H1 (cell line): ENCODE measurements at regions not wholly inside any gene's neighbourhood (a gene's known extent, or its start where the extent isn't known, plus 50 kb on each side); places are given as distances from the start of the nearest gene placed in this dataset.

Experiments used
- BACH1 ChIP-seq: IDR thresholded peaks from 2 replicates; pipeline ENCODE4 v1.6.1; 2012; ENCODE audit warnings: low read length, improper control_type of control experiment
- BRCA1 ChIP-seq: IDR thresholded peaks from 2 replicates; pipeline ENCODE4 v1.6.1; 2012; ENCODE audit warnings: low read depth, low read length, improper control_type of control experiment
- CHD7 ChIP-seq: fragments of 300-600 bp; sonication (generic); IDR thresholded peaks from 2 replicates; pipeline ENCODE4 v1.7.1; 2012; ENCODE audit warnings: low read length, moderate library complexity, mild to moderate bottlenecking, inconsistent platforms; ENCODE audit not compliant: insufficient replicate concordance
- CTBP2 ChIP-seq: IDR thresholded peaks from 2 replicates; pipeline ENCODE4 v1.7.0; 2011; ENCODE audit warnings: borderline replicate concordance, mild to moderate bottlenecking, moderate library complexity, mixed read lengths, low read length; ENCODE audit not compliant: insufficient read depth, insufficient read length
- GABPA ChIP-seq: IDR thresholded peaks from 2 replicates; pipeline ENCODE4 v1.6.1; 2011; ENCODE audit warnings: mild to moderate bottlenecking, low read length, moderate library complexity, borderline replicate concordance; ENCODE audit not compliant: insufficient read depth
- MAFK ChIP-seq: IDR thresholded peaks from 2 replicates; pipeline ENCODE4 v1.6.1; 2012; ENCODE audit warnings: low read depth, mild to moderate bottlenecking, improper control_type of control experiment, low read length
- YY1 ChIP-seq: IDR thresholded peaks from 2 replicates; pipeline ENCODE4 v1.6.1; 2011; ENCODE audit warnings: low read depth, mild to moderate bottlenecking, low read length

GRCh38 chr2:7649461-7650228 lies 732.4 kb downstream of the RNF144A start (continued):
- TF ChIP-seq CHD7 (no peak), CTBP2 (no peak), YY1 (no peak), GABPA (no peak), BRCA1 (no peak), BACH1 (no peak), MAFK (no peak)
